ENCODE measurements at regions not wholly inside any gene's neighbourhood (a gene's known extent, or its start where the extent isn't known, plus 50 kb on each side); places are given as distances from the start of the nearest gene placed in this dataset.

- TF ChIP-seq CTCF (IDR thresholded peaks at IDR 0.05) (no peak), POLR2AphosphoS5 (IDR thresholded peaks at IDR 0.05) (no peak), EP300 (IDR thresholded peaks at IDR 0.05) (no peak)
Observed at GRCh38 chr5:3678801-3679200, 83.2 kb downstream of the IRX1 start.
